ENCODE measurements at regions not wholly inside any gene's neighbourhood (a gene's known extent, or its start where the extent isn't known, plus 50 kb on each side); places are given as distances from the start of the nearest gene placed in this dataset.

DNA sequence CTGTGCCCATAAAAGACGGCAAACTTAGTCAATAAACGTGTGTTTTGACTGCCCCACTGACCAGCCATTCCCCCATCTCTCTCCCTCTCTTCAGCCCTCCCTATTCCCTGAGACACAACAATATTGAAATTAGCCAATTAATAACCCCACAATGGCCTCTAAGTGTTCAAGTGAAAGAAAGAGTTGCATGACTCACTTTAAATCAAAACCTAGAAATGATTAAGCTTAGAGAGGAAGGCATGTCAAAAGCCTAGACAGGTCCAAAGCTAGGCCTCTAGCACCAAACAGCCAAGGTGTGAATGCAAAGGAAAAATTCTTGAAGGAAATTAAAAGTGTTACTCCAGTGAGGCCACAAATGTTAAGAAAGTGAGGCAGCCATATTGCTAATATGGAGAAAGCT is 261.6 kb upstream of the TBX18 start:
- no peak overlapping the region for H3K9ac ChIP-seq (ENCODE audit: low read depth, low read length)

More for the DNA sequence above, 261.6 kb upstream of the TBX18 start:
- Histone ChIP-seq H2AK9ac (replicated peaks; ENCODE audit: low read depth, low read length, poor library complexity) (no peak overlapping the region), H3K36me3 (ENCODE audit: control insufficient read depth, insufficient read depth, low read length) (no peaks in the 10 kb centered on the region), H2BK120ac (ENCODE audit: low read depth, low read length) (no peak overlapping the region), H3K18ac (ENCODE audit: low read depth, low read length) (no peak overlapping the region), H3K27me3 (ENCODE audit: control insufficient read depth, insufficient read depth, low read length) (no peaks in the 10 kb centered on the region), H4K8ac (ENCODE audit: low read depth in 2 of 2, low read length in 2 of 2) (no peak overlapping the region), H3K23ac (ENCODE audit: low read depth, low read length) (no peak overlapping the region), H2BK20ac (ENCODE audit: low read depth, low read length) (no peak overlapping the region), H4K5ac (ENCODE audit: low read depth, low read length) (no peak overlapping the region), H3K9me3 (ENCODE audit: control insufficient read depth, insufficient read depth, low read length) (no peaks in the 10 kb centered on the region), H2BK5ac (ENCODE audit: low read depth, low read length, poor library complexity, severe bottlenecking) (no peak overlapping the region), H3K56ac (ENCODE audit: extremely low read depth, insufficient read depth, low read length) (no peak overlapping the region), H4K20me1 (ENCODE audit: insufficient read depth, low read length) (no peaks in the 10 kb centered on the region), H3K4me3 (ENCODE audit: insufficient read depth, low read depth, low read length) (no peak overlapping the region), H3K9me1 (ENCODE audit: insufficient read depth, low read length) (no peaks in the 10 kb centered on the region), H2AFZ (replicated peaks; ENCODE audit: low read length, poor library complexity) (no peak overlapping the region), H3K4ac (ENCODE audit: low read depth, low read length) (no peak overlapping the region), H3K4me2 (ENCODE audit: low read depth, low read length) (no peak overlapping the region), H3K27ac (ENCODE audit: insufficient read depth, low read length) (no peak overlapping the region), H2BK15ac (ENCODE audit: low read depth, low read length) (no peak overlapping the region), H3K79me1 (ENCODE audit: low read depth in 1 of 2, low read length in 2 of 2) (no peaks in the 10 kb centered on the region), H3K4me1 (ENCODE audit: control insufficient read depth, insufficient read depth, low read length) (no peaks in the 10 kb centered on the region), H3K14ac (replicated peaks; ENCODE audit: low read depth, low read length) (no peak overlapping the region), H2AK5ac (ENCODE audit: low read depth, low read length) (no peak overlapping the region), H4K91ac (ENCODE audit: insufficient read depth, low read depth, low read length) (no peak overlapping the region)
- in situ Hi-C loops (cut with MboI; ENCODE audit: low sequenced_read_pairs): no loop called here
- POLR2A ChIA-PET (ENCODE audit: unreplicated experiment): no interaction called here
- BruUV-seq (replicated peaks): no TSS peak
- no CpG with 5 or more reads among the region's 2 CpGs for WGBS, 2 experiments (ENCODE audit: extremely low coverage in 2 of 2, insufficient read length in 1 of 2)
- intact Hi-C loops (cut with micrococcal nuclease): no loop called here
- ATAC-seq (ENCODE audit: low read depth) (no peak), DNase-seq (no peak)
- CTCF ChIA-PET: no interaction called here
- TF ChIP-seq RCOR1 (IDR thresholded peaks at IDR 0.05; ENCODE audit: insufficient replicate concordance, low read length) (no peak), MAFK (IDR thresholded peaks at IDR 0.05; ENCODE audit: low read depth, low read length) (no peak), POLR2A (IDR thresholded peaks at IDR 0.05; ENCODE audit: low read depth, low read length) (no peak), RFX5 (IDR thresholded peaks at IDR 0.05; ENCODE audit: low read depth, low read length) (no peak), MXI1 (IDR thresholded peaks at IDR 0.05; ENCODE audit: borderline replicate concordance, low read depth, low read length) (no peak), MAZ (IDR thresholded peaks at IDR 0.05; ENCODE audit: borderline replicate concordance, low read depth, low read length) (no peak), RAD21 (IDR thresholded peaks at IDR 0.05; ENCODE audit: low read length) (no peak), CEBPB (IDR thresholded peaks at IDR 0.05; ENCODE audit: low read depth, low read length) (no peak), FOS (IDR thresholded peaks at IDR 0.05; ENCODE audit: low read depth, low read length) (no peak), CHD1 (IDR thresholded peaks at IDR 0.05; ENCODE audit: low read depth, low read length) (no peak)
- TF ChIP-seq, protein P1, sequence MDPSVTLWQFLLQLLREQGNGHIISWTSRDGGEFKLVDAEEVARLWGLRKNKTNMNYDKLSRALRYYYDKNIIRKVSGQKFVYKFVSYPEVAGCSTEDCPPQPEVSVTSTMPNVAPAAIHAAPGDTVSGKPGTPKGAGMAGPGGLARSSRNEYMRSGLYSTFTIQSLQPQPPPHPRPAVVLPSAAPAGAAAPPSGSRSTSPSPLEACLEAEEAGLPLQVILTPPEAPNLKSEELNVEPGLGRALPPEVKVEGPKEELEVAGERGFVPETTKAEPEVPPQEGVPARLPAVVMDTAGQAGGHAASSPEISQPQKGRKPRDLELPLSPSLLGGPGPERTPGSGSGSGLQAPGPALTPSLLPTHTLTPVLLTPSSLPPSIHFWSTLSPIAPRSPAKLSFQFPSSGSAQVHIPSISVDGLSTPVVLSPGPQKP (IDR thresholded peaks at IDR 0.05; ENCODE audit: borderline replicate concordance, low read depth, low read length): no peak
- dilution Hi-C loops (cut with HindIII; ENCODE audit: low sequenced_read_pairs, unreplicated experiment): no loop called here

Data from IMR-90 (cell line).